Caco-2 (cell line): ENCODE measurements at regions not wholly inside any gene's neighbourhood (a gene's known extent, or its start where the extent isn't known, plus 50 kb on each side); places are given as distances from the start of the nearest gene placed in this dataset.

ENCODE experiments used
- BruUV-seq: library from RNA; stranded (reverse); fragments of 400-500 nt; replicated peaks from 2 replicates; lab custom pipeline; 2021; lab: Mats Ljungman, UMichigan
- CTCF ChIA-PET: fragments of 300-600 bp; sonication (Branson Sonifier 250); formaldehyde crosslinking; loops from one replicate; lab custom pipeline; 2022; ENCODE audit warnings: antibody characterized with exemption; lab: Charles Lee
- POLR2A ChIA-PET: fragments of 300-600 bp; sonication (Branson Sonifier 250); formaldehyde crosslinking; loops from one replicate; lab custom pipeline; 2022; ENCODE audit warnings: antibody characterized with exemption; lab: Charles Lee
- DNase-seq, 2 experiments: peaks; one replicate each; pipeline versions ENCODE4 v3.0.0 to v3.0.0-alpha.2; 2020 to 2022
- H3K27me3 ChIP-seq: replicated peaks from 2 replicates; pipeline ENCODE4 v1.6.0; 2011; ENCODE audit warnings: low read length; ENCODE audit not compliant: control insufficient read depth, insufficient read depth
- H3K36me3 ChIP-seq: 2 replicates; pipeline ENCODE4 v1.5.1; 2011; ENCODE audit warnings: low read length; ENCODE audit not compliant: control insufficient read depth, insufficient read depth
- H3K4me1 ChIP-seq: fragments of 250-450 bp; sonication (Bioruptor Pico); 2 replicates; pipeline ENCODE4 v1.5.1; 2020; ENCODE audit warnings: mild to moderate bottlenecking
- H3K4me3 ChIP-seq: 2 replicates; pipeline ENCODE4 v1.5.1; 2011; ENCODE audit warnings: low read depth, mild to moderate bottlenecking, control low read depth, low read length
- H3K9me3 ChIP-seq: fragments of 250-450 bp; sonication (Bioruptor Pico); 2 replicates; pipeline ENCODE4 v1.5.1; 2020; ENCODE audit warnings: mild to moderate bottlenecking, moderate library complexity
- H3K27ac Mint-ChIP-seq: one replicate; pipeline ENCODE4 v1.8.0; 2022; ENCODE audit warnings: mixed read lengths; ENCODE audit not compliant: unreplicated experiment
- H3K27me3 Mint-ChIP-seq: one replicate; pipeline ENCODE4 v1.8.0; 2022; ENCODE audit warnings: mixed read lengths; ENCODE audit not compliant: insufficient read depth, unreplicated experiment
- H3K36me3 Mint-ChIP-seq: one replicate; pipeline ENCODE4 v1.8.0; 2022; ENCODE audit warnings: mild to moderate bottlenecking, mixed read lengths; ENCODE audit not compliant: insufficient read depth, unreplicated experiment
- H3K4me1 Mint-ChIP-seq: one replicate; pipeline ENCODE4 v1.8.0; 2022; ENCODE audit warnings: low read depth, mixed read lengths; ENCODE audit not compliant: unreplicated experiment
- H3K4me3 Mint-ChIP-seq: one replicate; pipeline ENCODE4 v1.8.0; 2022; ENCODE audit warnings: mild to moderate bottlenecking, moderate library complexity, mixed read lengths; ENCODE audit not compliant: unreplicated experiment
- H3K9me3 Mint-ChIP-seq: one replicate; pipeline ENCODE4 v1.8.0; 2022; ENCODE audit warnings: mixed read lengths; ENCODE audit not compliant: unreplicated experiment
- intact Hi-C: fragments of 100-400 bp; cut with micrococcal nuclease; formaldehyde crosslinking; loops from one replicate; pipeline ENCODE4 v1.10.0; 2022; ENCODE audit not compliant: unreplicated experiment
- TF ChIP-seq, protein P1 (sequence below), 2 experiments: fragments of 200-600 bp in 1 of 2; IDR thresholded peaks; 1 replicate in 1 of 2; 2 replicates in 1 of 2; pipeline versions ENCODE4 v1.5.1 to v1.8.0; 2011 to 2022; ENCODE audit warnings: antibody characterized with exemption in 1 of 2, control low read depth in 1 of 2, inconsistent platforms in 1 of 2, low read depth in 1 of 2, low read length in 1 of 2, mild to moderate bottlenecking in 1 of 2, moderate library complexity in 1 of 2; ENCODE audit not compliant: insufficient read depth in 1 of 2, severe bottlenecking in 1 of 2, unreplicated experiment in 1 of 2

DNA sequence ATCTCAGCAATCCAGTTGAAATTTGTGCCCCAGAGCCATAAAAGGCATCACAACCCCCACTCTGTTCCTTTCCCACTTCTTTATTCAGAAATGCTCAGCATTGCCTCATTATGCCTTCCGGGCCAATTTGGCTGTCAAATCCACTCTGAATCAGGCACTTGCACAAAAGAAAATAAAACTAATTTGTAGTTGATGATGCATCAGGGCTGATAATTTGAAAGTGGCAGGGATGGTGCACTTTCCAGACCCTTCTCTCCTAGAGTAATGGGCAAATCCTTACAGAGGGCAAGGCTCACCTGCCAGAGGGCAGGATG is 147.9 kb upstream of the PDE1C start:
- no peaks in the 10 kb centered on the region for H3K4me1 Mint-ChIP-seq
- no peaks in the 10 kb centered on the region for H3K36me3 ChIP-seq
- H3K36me3 Mint-ChIP-seq: no peaks in the 10 kb centered on the region
- H3K9me3 ChIP-seq: no peaks in the 10 kb centered on the region
- TF ChIP-seq, protein P1, sequence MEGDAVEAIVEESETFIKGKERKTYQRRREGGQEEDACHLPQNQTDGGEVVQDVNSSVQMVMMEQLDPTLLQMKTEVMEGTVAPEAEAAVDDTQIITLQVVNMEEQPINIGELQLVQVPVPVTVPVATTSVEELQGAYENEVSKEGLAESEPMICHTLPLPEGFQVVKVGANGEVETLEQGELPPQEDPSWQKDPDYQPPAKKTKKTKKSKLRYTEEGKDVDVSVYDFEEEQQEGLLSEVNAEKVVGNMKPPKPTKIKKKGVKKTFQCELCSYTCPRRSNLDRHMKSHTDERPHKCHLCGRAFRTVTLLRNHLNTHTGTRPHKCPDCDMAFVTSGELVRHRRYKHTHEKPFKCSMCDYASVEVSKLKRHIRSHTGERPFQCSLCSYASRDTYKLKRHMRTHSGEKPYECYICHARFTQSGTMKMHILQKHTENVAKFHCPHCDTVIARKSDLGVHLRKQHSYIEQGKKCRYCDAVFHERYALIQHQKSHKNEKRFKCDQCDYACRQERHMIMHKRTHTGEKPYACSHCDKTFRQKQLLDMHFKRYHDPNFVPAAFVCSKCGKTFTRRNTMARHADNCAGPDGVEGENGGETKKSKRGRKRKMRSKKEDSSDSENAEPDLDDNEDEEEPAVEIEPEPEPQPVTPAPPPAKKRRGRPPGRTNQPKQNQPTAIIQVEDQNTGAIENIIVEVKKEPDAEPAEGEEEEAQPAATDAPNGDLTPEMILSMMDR (IDR thresholded peaks at IDR 0.05; ENCODE audit: insufficient read depth in 1 of 2, low read depth in 1 of 2, low read length in 1 of 2, severe bottlenecking in 1 of 2, unreplicated experiment in 1 of 2): no peak
- H3K9me3 Mint-ChIP-seq: no peaks in the 10 kb centered on the region
- intact Hi-C loops: no loop called here
- DNase-seq: no peak
- POLR2A ChIA-PET: no interaction called here
- no peak overlapping the region for H3K4me3 ChIP-seq
- CTCF ChIA-PET: no interaction called here
- H3K27ac Mint-ChIP-seq: no peak overlapping the region
- no TSS peak for BruUV-seq
- no peaks in the 10 kb centered on the region for H3K4me1 ChIP-seq
- peaks cover 21% of the 10 kb centered on the region for H3K27me3 Mint-ChIP-seq
- H3K4me3 Mint-ChIP-seq: no peak overlapping the region
- no peaks in the 10 kb centered on the region for H3K27me3 ChIP-seq

- no peak for DNase-seq
- no peaks in the 10 kb centered on the region for H3K9me3 ChIP-seq
- no peaks in the 10 kb centered on the region for H3K4me1 Mint-ChIP-seq
- BruUV-seq: no TSS peak
- no peaks in the 10 kb centered on the region for H3K9me3 Mint-ChIP-seq
- no peak overlapping the region for H3K27ac Mint-ChIP-seq
- peaks cover 24% of the 10 kb centered on the region for H3K27me3 Mint-ChIP-seq
- H3K36me3 Mint-ChIP-seq: no peaks in the 10 kb centered on the region
- ChIA-PET CTCF (no interaction called here), POLR2A (no interaction called here)
- TF ChIP-seq, protein P1 (IDR thresholded peaks at IDR 0.05; ENCODE audit: insufficient read depth in 1 of 2, low read depth in 1 of 2, low read length in 1 of 2, severe bottlenecking in 1 of 2, unreplicated experiment in 1 of 2): no peak
- H3K27me3 ChIP-seq: no peaks in the 10 kb centered on the region
- H3K4me3 ChIP-seq: no peak overlapping the region
- no peaks in the 10 kb centered on the region for H3K4me1 ChIP-seq
- no peak overlapping the region for H3K4me3 Mint-ChIP-seq
- intact Hi-C loops: no loop called here
- H3K36me3 ChIP-seq: no peaks in the 10 kb centered on the region
Observed at GRCh38 chr7:32217341-32218153, 147.3 kb upstream of the PDE1C start.

DNA sequence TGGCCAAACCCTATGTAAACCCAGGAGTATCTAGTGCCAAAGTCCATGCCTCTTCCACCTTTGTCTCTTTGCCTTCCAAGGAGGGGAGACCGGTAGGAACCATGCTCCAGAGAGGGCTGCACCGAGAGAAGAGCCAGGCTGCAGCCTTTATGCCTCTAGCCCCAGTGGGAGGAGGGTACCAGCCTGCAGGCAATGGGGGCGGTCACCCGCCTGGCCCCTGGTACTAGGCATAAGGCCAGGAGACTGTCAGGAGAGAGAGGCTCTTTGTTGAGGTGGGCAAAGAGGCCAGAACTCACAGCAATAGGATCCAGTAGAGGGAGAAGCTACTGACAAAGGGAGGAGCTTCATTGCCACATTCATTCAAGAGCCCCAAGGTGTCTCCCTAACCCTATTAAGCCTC is 146.6 kb upstream of the PDE1C start:
- Mint-ChIP-seq H3K36me3 (no peaks in the 10 kb centered on the region), H3K27me3 (peaks cover 26% of the 10 kb centered on the region), H3K4me1 (no peaks in the 10 kb centered on the region), H3K27ac (no peak overlapping the region), H3K9me3 (no peaks in the 10 kb centered on the region), H3K4me3 (no peak overlapping the region)
- Histone ChIP-seq H3K9me3 (no peaks in the 10 kb centered on the region), H3K36me3 (no peaks in the 10 kb centered on the region), H3K27me3 (no peaks in the 10 kb centered on the region), H3K4me3 (no peak overlapping the region), H3K4me1 (no peaks in the 10 kb centered on the region)
- DNase-seq: no peak
- intact Hi-C loops: no loop called here
- TF ChIP-seq, protein P1 (IDR thresholded peaks at IDR 0.05; ENCODE audit: insufficient read depth in 1 of 2, low read depth in 1 of 2, low read length in 1 of 2, severe bottlenecking in 1 of 2, unreplicated experiment in 1 of 2): no peak
- ChIA-PET POLR2A (no interaction called here), CTCF (no interaction called here)
- no TSS peak for BruUV-seq
